ENCODE measurements at regions not wholly inside any gene's neighbourhood (a gene's known extent, or its start where the extent isn't known, plus 50 kb on each side); places are given as distances from the start of the nearest gene placed in this dataset.

DNA sequence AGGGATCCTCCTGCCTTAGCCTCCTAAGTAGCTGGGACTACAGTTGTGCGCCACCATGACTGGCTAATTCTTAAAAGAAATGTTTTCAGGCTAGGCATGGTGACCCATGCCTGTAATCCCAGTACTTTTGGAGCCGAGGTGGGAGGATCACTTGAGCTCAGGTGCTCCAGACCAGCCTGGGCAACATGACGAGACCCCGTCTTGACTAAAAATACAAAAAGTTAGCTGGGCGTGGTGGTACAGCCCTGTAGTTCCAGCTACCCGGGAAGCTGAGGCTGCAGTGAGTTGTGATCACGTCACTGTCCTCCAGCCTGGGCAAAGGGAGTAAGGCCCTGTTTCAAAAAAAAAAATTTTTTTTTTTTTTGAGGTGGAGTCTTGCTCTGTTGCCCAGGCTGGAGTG is 173.1 kb downstream of the SEC14L1 start:
- no peak for TF ChIP-seq CTCF (conservative IDR thresholded peaks at IDR 0.05)
- Mint-ChIP-seq H3K4me1 (ENCODE audit: unreplicated experiment) (peaks cover 40% of the 10 kb centered on the region), H3K36me3 (no peaks in the 10 kb centered on the region), H3K27me3 (no peaks in the 10 kb centered on the region), H3K4me3 (no peak overlapping the region), H3K27ac (no peak overlapping the region), H3K9me3 (no peaks in the 10 kb centered on the region)
- DNase-seq (ENCODE audit: extremely low spot score, unreplicated experiment): no peak

DNA sequence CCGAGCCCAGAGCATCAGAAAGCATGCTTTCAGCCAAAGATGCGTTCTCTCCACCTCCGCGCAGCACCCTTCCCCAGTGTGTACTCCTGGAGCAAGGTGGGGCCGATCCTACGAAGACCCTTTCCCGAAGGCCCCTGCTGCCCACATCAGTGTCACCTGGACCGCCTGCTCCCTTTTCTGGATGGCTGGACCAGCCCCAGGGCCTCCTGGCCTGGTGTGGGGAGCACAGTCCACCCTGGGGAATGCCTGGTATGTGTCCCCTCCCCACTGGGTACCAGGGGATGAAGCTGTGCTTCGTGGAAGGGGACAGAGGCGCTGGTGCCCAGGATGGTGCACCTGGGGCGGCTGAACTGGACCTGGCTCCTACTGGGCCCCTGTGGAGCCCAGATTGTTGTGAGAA is 173.8 kb downstream of the SEC14L1 start:
- Mint-ChIP-seq H3K27ac (no peak overlapping the region), H3K36me3 (no peaks in the 10 kb centered on the region), H3K9me3 (no peaks in the 10 kb centered on the region), H3K4me1 (ENCODE audit: unreplicated experiment) (peaks cover 43% of the 10 kb centered on the region), H3K4me3 (no peak overlapping the region), H3K27me3 (no peaks in the 10 kb centered on the region)
- no peak for DNase-seq (ENCODE audit: extremely low spot score, unreplicated experiment)
- no peak for TF ChIP-seq CTCF (conservative IDR thresholded peaks at IDR 0.05)

GRCh38 chr17:77315010-77315409 is 174.2 kb downstream of the SEC14L1 start:
- Mint-ChIP-seq H3K4me1 (ENCODE audit: unreplicated experiment) (peaks cover 47% of the 10 kb centered on the region), H3K4me3 (no peak overlapping the region), H3K27ac (no peak overlapping the region), H3K27me3 (no peaks in the 10 kb centered on the region), H3K36me3 (no peaks in the 10 kb centered on the region), H3K9me3 (no peaks in the 10 kb centered on the region)
- no peak for DNase-seq (ENCODE audit: extremely low spot score, unreplicated experiment)
- no peak for TF ChIP-seq CTCF (conservative IDR thresholded peaks at IDR 0.05)

DNA sequence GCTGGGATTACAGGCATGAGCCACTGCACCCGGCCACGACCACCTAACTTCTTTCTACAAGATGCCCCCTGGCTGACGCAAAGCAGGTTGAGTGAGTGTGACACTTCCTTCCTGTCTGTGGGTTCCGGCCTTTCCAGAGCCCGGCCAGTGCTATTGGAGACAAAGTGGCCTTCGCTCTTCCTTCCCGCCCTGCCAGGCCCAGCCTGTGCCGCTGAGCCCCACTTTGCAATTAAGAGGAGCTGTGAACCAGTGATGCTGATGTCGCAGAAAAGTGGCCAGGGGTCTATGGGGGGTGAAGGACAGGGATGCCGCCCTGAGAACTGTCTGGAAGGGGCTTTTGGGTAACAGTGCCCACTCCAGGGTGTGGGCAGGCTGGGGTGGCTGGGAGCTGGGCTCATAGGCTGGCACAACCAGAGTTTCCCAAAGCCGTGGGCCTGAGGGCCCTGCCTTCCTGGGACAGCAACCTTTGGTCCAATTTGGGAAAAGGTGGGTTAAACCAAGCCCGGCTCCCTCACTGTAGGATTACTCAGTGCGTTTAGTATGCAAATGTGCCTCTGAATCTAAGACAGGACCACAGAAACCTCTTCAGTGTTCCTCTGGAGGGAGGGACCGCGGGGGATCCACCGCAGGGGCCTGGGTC is 174.9 kb downstream of the SEC14L1 start:
- Mint-ChIP-seq H3K9me3 (no peaks in the 10 kb centered on the region), H3K27ac (no peak overlapping the region), H3K27me3 (no peaks in the 10 kb centered on the region), H3K4me1 (ENCODE audit: unreplicated experiment) (peaks cover 52% of the 10 kb centered on the region), H3K4me3 (no peak overlapping the region), H3K36me3 (no peaks in the 10 kb centered on the region)
- no peak for TF ChIP-seq CTCF (conservative IDR thresholded peaks at IDR 0.05)
- no peak for DNase-seq (ENCODE audit: extremely low spot score, unreplicated experiment)

- no peak for TF ChIP-seq CTCF (conservative IDR thresholded peaks at IDR 0.05)
- no peak for DNase-seq (ENCODE audit: extremely low spot score, unreplicated experiment)
- H3K4me3 Mint-ChIP-seq: no peak overlapping the region
- no peaks in the 10 kb centered on the region for H3K27me3 Mint-ChIP-seq
- no peaks in the 10 kb centered on the region for H3K9me3 Mint-ChIP-seq
- H3K36me3 Mint-ChIP-seq: no peaks in the 10 kb centered on the region
- no peak overlapping the region for H3K27ac Mint-ChIP-seq
- H3K4me1 Mint-ChIP-seq (ENCODE audit: unreplicated experiment): peaks cover 50% of the 10 kb centered on the region
Measured at GRCh38 chr17:77316191-77316641, 175.4 kb downstream of the SEC14L1 start.

GRCh38 chr17:77316651-77317050 is 175.9 kb downstream of the SEC14L1 start:
- H3K36me3 Mint-ChIP-seq: no peaks in the 10 kb centered on the region
- no peak for DNase-seq (ENCODE audit: extremely low spot score, unreplicated experiment)

More at GRCh38 chr17:77316651-77317050, 175.9 kb downstream of the SEC14L1 start:
- Mint-ChIP-seq H3K4me1 (ENCODE audit: unreplicated experiment) (peaks cover 50% of the 10 kb centered on the region), H3K27ac (no peak overlapping the region), H3K4me3 (no peak overlapping the region), H3K9me3 (no peaks in the 10 kb centered on the region), H3K27me3 (no peaks in the 10 kb centered on the region)
- no peak for TF ChIP-seq CTCF (conservative IDR thresholded peaks at IDR 0.05)
